Lower lobe of right lung (tissue), 2 donors: ENCODE measurements at regions not wholly inside any gene's neighbourhood (a gene's known extent, or its start where the extent isn't known, plus 50 kb on each side); places are given as distances from the start of the nearest gene placed in this dataset.
"Not testable (repeated sequence)": the region's sequence is repeated elsewhere in the genome, so short reads cannot be mapped to it uniquely, and the experiment has no call there.

Experiments
- ATAC-seq, 2 donors: fragments of 200-7000 bp; cut with Tn5 transposase; one replicate each; pipeline ENCODE4 v1.9.1; 2020 to 2022; ENCODE audit warnings: mild to moderate bottlenecking in 2 of 2, moderate library complexity in 2 of 2
- DNase-seq: peaks from one replicate; pipeline ENCODE4 v3.0.0-alpha.2; 2020
- H3K27ac ChIP-seq: fragments of 200-600 bp; one replicate; pipeline ENCODE4 v1.8.0; 2022
- H3K27me3 ChIP-seq: fragments of 200-600 bp; one replicate; pipeline ENCODE4 v1.8.0; 2022; ENCODE audit warnings: low read depth
- H3K36me3 ChIP-seq: fragments of 200-600 bp; one replicate; pipeline ENCODE4 v1.8.0; 2022; ENCODE audit warnings: mild to moderate bottlenecking
- H3K4me1 ChIP-seq: fragments of 200-600 bp; one replicate; pipeline ENCODE4 v1.8.0; 2022
- H3K4me3 ChIP-seq: fragments of 200-600 bp; one replicate; pipeline ENCODE4 v1.8.0; 2022; ENCODE audit warnings: mild to moderate bottlenecking
- H3K9me3 ChIP-seq: fragments of 200-600 bp; one replicate; pipeline ENCODE4 v1.8.0; 2022
- intact Hi-C: fragments of 100-400 bp; cut with DNase I; formaldehyde crosslinking; loops from one replicate; pipeline ENCODE4 v1.11.0; 2022
- TF ChIP-seq, protein P1 (sequence below): fragments of 200-600 bp; IDR thresholded peaks from one replicate; pipeline ENCODE4 v1.8.0; 2022; ENCODE audit warnings: antibody characterized with exemption, mild to moderate bottlenecking
- donor health status: DM: no; HTN: yes; CAD: no; lungs with severe emphysema.

DNA sequence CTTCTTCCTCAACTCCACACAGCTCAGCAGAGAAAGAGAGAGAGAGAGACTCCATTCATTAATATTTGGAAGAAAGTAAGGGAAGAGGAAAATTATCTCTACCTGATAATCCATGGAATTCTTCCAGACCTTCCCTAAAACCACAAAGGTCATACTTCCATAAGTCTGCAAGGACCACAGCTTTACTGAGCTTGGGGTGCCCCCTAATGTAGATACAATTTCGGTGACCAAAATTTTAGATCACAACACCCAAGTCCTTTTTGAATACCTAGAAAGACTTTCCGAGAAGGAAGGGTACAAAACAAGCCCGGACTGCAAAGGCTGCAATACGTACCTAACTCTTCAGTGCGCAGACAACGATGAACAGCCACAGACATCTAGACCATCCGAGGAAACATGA lies 523.9 kb downstream of the GLUD2 start:
- DNase-seq, result no peak
- no peak for ATAC-seq
- Histone ChIP-seq H3K36me3 (no peaks in the 10 kb centered on the region), H3K4me1 (no peaks in the 10 kb centered on the region), H3K27ac (no peak overlapping the region), H3K9me3 (no peaks in the 10 kb centered on the region), H3K27me3 (no peaks in the 10 kb centered on the region), H3K4me3 (no peak overlapping the region)
- TF ChIP-seq, protein P1, sequence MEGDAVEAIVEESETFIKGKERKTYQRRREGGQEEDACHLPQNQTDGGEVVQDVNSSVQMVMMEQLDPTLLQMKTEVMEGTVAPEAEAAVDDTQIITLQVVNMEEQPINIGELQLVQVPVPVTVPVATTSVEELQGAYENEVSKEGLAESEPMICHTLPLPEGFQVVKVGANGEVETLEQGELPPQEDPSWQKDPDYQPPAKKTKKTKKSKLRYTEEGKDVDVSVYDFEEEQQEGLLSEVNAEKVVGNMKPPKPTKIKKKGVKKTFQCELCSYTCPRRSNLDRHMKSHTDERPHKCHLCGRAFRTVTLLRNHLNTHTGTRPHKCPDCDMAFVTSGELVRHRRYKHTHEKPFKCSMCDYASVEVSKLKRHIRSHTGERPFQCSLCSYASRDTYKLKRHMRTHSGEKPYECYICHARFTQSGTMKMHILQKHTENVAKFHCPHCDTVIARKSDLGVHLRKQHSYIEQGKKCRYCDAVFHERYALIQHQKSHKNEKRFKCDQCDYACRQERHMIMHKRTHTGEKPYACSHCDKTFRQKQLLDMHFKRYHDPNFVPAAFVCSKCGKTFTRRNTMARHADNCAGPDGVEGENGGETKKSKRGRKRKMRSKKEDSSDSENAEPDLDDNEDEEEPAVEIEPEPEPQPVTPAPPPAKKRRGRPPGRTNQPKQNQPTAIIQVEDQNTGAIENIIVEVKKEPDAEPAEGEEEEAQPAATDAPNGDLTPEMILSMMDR, result no peak
- intact Hi-C loops, result no loop called here

GRCh38 chrX:121574384-121574783 lies 527.0 kb downstream of the GLUD2 start:
- H3K27ac ChIP-seq, H3K4me1 ChIP-seq, H3K36me3 ChIP-seq, intact Hi-C loops, H3K4me3 ChIP-seq, H3K27me3 ChIP-seq, H3K9me3 ChIP-seq, ATAC-seq, DNase-seq: not testable (repeated sequence)

DNA sequence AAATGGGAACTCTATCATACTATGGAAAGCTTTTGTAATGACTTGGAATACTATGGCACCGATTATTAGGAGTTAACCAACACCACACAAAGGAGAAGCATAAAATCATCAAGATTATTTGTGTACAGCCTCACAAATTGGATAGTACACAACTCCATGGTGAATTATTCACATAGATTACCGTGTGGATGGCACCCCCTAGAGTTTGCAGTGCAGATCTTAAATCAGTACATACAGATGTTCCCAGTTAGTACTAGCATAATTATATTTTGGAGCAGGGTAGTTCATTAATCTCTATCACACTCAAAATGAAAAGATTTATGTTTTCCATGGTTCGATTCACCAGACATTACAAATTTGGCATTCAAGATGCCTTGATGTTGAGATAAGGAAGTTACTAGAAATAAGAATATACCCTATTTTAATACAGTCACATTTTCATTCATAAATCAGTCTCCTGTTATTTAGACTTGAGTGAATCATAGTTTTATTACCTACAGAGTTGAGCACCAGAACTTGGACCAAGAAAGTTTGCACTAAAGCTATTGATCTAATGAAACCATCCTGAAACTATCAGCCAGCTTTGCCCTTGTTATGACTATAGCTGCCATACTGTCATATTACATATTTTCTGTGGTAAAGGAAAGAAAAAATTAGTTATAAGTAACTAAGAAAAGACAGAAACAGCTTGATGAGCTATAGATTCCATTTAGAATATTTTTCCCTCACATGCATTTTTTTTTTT lies 531.8 kb downstream of the GLUD2 start:
- H3K9me3 ChIP-seq, result no peaks in the 10 kb centered on the region
- H3K27me3 ChIP-seq, result no peaks in the 10 kb centered on the region
- no peak overlapping the region for H3K27ac ChIP-seq
- DNase-seq, result no peak
- no peaks in the 10 kb centered on the region for H3K36me3 ChIP-seq
- no peak overlapping the region for H3K4me3 ChIP-seq
- no peaks in the 10 kb centered on the region for H3K4me1 ChIP-seq
- intact Hi-C loops, result no loop called here
- no peak for ATAC-seq
- TF ChIP-seq, protein P1, result peak; percentile 20

DNA sequence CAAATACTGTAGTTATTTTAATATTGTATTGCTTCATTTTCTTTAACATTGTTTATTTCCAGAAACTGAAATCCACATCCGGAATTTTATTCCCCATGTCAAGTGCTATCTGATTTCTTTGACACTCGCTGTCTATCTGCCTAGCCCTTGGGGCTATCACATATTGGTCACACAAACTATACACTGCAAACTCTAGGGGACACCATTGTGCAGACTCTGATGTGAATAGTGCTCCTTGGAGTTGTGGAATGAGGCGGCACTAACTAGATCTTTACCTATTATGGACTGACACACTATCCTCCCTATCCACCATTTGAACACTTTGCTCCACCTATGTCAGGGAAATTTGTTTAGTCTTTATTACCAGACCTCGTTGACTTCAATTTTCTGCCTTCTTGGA lies 534.5 kb downstream of the GLUD2 start:
- Histone ChIP-seq H3K4me1 (no peaks in the 10 kb centered on the region), H3K27ac (no peak overlapping the region), H3K36me3 (no peaks in the 10 kb centered on the region), H3K4me3 (no peak overlapping the region), H3K9me3 (no peaks in the 10 kb centered on the region), H3K27me3 (no peaks in the 10 kb centered on the region)
- DNase-seq, result no peak
- intact Hi-C loops, result no loop called here
- ATAC-seq, result no peak
- TF ChIP-seq, protein P1, result no peak

GRCh38 chrX:121585626-121586025 lies 538.2 kb downstream of the GLUD2 start:
- H3K4me1 ChIP-seq, result no peaks in the 10 kb centered on the region
- no peaks in the 10 kb centered on the region for H3K9me3 ChIP-seq
- DNase-seq (no peak), ATAC-seq (no peak)
- no peaks in the 10 kb centered on the region for H3K27me3 ChIP-seq
- H3K4me3 ChIP-seq, result no peak overlapping the region
- intact Hi-C loops, result no loop called here
- TF ChIP-seq, protein P1, result no peak
- no peaks in the 10 kb centered on the region for H3K36me3 ChIP-seq
- H3K27ac ChIP-seq, result no peak overlapping the region

- intact Hi-C loops, result no loop called here
- no peak for ATAC-seq
- H3K4me3 ChIP-seq, result no peak overlapping the region
Measured at GRCh38 chrX:121592884-121593283, 545.5 kb downstream of the GLUD2 start.

More at GRCh38 chrX:121592884-121593283, 545.5 kb downstream of the GLUD2 start:
- Histone ChIP-seq H3K9me3 (no peaks in the 10 kb centered on the region), H3K4me1 (no peaks in the 10 kb centered on the region), H3K27ac (no peak overlapping the region), H3K36me3 (no peaks in the 10 kb centered on the region), H3K27me3 (no peaks in the 10 kb centered on the region)
- DNase-seq, result no peak
- TF ChIP-seq, protein P1, result no peak
